Type B pancreatic cell (in vitro differentiated cells): ENCODE measurements at regions not wholly inside any gene's neighbourhood (a gene's known extent, or its start where the extent isn't known, plus 50 kb on each side); places are given as distances from the start of the nearest gene placed in this dataset.

Source experiments
- DNase-seq: peaks from one replicate; pipeline ENCODE4 v3.0.0; 2021; ENCODE audit warnings: mixed read lengths; ENCODE audit not compliant: unreplicated experiment; ENCODE audit errors: extremely low spot score
- H3K27ac Mint-ChIP-seq: 2 replicates; pipeline ENCODE4 v1.8.0; 2021; ENCODE audit warnings: mild to moderate bottlenecking, mixed read lengths
- H3K27me3 Mint-ChIP-seq: 2 replicates; pipeline ENCODE4 v1.8.0; 2021; ENCODE audit warnings: mixed read lengths
- H3K36me3 Mint-ChIP-seq: 2 replicates; pipeline ENCODE4 v1.8.0; 2021; ENCODE audit warnings: mixed read lengths
- H3K4me1 Mint-ChIP-seq: one replicate; pipeline ENCODE4 v1.8.0; 2021; ENCODE audit warnings: mixed read lengths; ENCODE audit not compliant: unreplicated experiment
- H3K4me3 Mint-ChIP-seq: 2 replicates; pipeline ENCODE4 v1.8.0; 2021; ENCODE audit warnings: mild to moderate bottlenecking, mixed read lengths
- H3K9me3 Mint-ChIP-seq: 2 replicates; pipeline ENCODE4 v1.8.0; 2021; ENCODE audit warnings: mixed read lengths
- CTCF ChIP-seq: fragments of 200-600 bp; sonication (generic); conservative IDR thresholded peaks from 2 replicates; pipeline ENCODE4 v1.5.0; 2021; ENCODE audit warnings: antibody characterized with exemption, mild to moderate bottlenecking

- Mint-ChIP-seq H3K4me1 (no peaks in the 10 kb centered on the region), H3K27me3 (no peaks in the 10 kb centered on the region), H3K36me3 (no peaks in the 10 kb centered on the region), H3K27ac (no peak overlapping the region), H3K9me3 (no peaks in the 10 kb centered on the region), H3K4me3 (no peak overlapping the region)
- TF ChIP-seq CTCF = no peak
- DNase-seq = no peak
Observed at GRCh38 chr2:611519-611918, 65.7 kb downstream of the TMEM18 start.

GRCh38 chr2:610491-610890 is 66.7 kb downstream of the TMEM18 start:
- Mint-ChIP-seq H3K4me3 (no peak overlapping the region), H3K27ac (no peak overlapping the region), H3K36me3 (no peaks in the 10 kb centered on the region), H3K27me3 (no peaks in the 10 kb centered on the region), H3K9me3 (no peaks in the 10 kb centered on the region), H3K4me1 (no peaks in the 10 kb centered on the region)
- DNase-seq = no peak
- no peak for TF ChIP-seq CTCF

GRCh38 chr2:609881-610280 is 67.3 kb downstream of the TMEM18 start:
- Mint-ChIP-seq H3K4me3 (no peak overlapping the region), H3K27ac (no peak overlapping the region)

GRCh38 chr2:609449-609848 is 67.8 kb downstream of the TMEM18 start:
- TF ChIP-seq CTCF = no peak
- H3K36me3 Mint-ChIP-seq = no peaks in the 10 kb centered on the region
- H3K27ac Mint-ChIP-seq = no peak overlapping the region
- H3K4me3 Mint-ChIP-seq = no peak overlapping the region
- no peaks in the 10 kb centered on the region for H3K4me1 Mint-ChIP-seq
- no peak for DNase-seq
- no peaks in the 10 kb centered on the region for H3K27me3 Mint-ChIP-seq
- no peaks in the 10 kb centered on the region for H3K9me3 Mint-ChIP-seq

More at GRCh38 chr2:609881-610280, 67.3 kb downstream of the TMEM18 start:
- H3K36me3 Mint-ChIP-seq = no peaks in the 10 kb centered on the region
- no peak for TF ChIP-seq CTCF
- H3K9me3 Mint-ChIP-seq = no peaks in the 10 kb centered on the region
- DNase-seq = no peak
- no peaks in the 10 kb centered on the region for H3K4me1 Mint-ChIP-seq
- H3K27me3 Mint-ChIP-seq = no peaks in the 10 kb centered on the region

GRCh38 chr2:608711-609110 is 68.5 kb downstream of the TMEM18 start:
- H3K27me3 Mint-ChIP-seq = no peaks in the 10 kb centered on the region
- no peaks in the 10 kb centered on the region for H3K36me3 Mint-ChIP-seq
- DNase-seq = no peak
- H3K9me3 Mint-ChIP-seq = peaks cover 5% of the 10 kb centered on the region
- TF ChIP-seq CTCF = no peak
- no peaks in the 10 kb centered on the region for H3K4me1 Mint-ChIP-seq
- no peak overlapping the region for H3K4me3 Mint-ChIP-seq
- H3K27ac Mint-ChIP-seq = no peak overlapping the region

- Mint-ChIP-seq H3K27me3 (no peaks in the 10 kb centered on the region), H3K36me3 (no peaks in the 10 kb centered on the region), H3K27ac (no peak overlapping the region), H3K4me3 (no peak overlapping the region), H3K4me1 (no peaks in the 10 kb centered on the region), H3K9me3 (peaks cover 9% of the 10 kb centered on the region)
- no peak for TF ChIP-seq CTCF
- DNase-seq = no peak
Observed at GRCh38 chr2:608297-608696, 68.9 kb downstream of the TMEM18 start.
